Psoas muscle (tissue), 7 donors: ENCODE measurements at regions not wholly inside any gene's neighbourhood (a gene's known extent, or its start where the extent isn't known, plus 50 kb on each side); places are given as distances from the start of the nearest gene placed in this dataset.

Experiments used
- ATAC-seq, 4 donors: fragments of 200-7000 bp; cut with Tn5 transposase; one replicate each; pipeline ENCODE4 v1.9.1; 2020; ENCODE audit warnings: moderate library complexity in 3 of 4, mild to moderate bottlenecking in 2 of 4
- DNase-seq, 2 donors: peaks; one replicate each; pipeline ENCODE4 v3.0.0-alpha.2; 2020
- H3K27ac ChIP-seq: fragments of 200-600 bp; one replicate; pipeline ENCODE4 v1.8.0; 2022
- H3K27me3 ChIP-seq, 3 donors: fragments of 200-600 bp in 1 of 3; one replicate each; pipeline versions ENCODE4 v1.6.1 to v1.8.0; 2013 to 2022; ENCODE audit warnings: low read length in 2 of 3, mild to moderate bottlenecking in 2 of 3, moderate library complexity in 1 of 3; ENCODE audit not compliant: insufficient read depth in 3 of 3
- H3K36me3 ChIP-seq, 2 donors: fragments of 200-600 bp in 1 of 2; one replicate each; pipeline versions ENCODE4 v1.6.1 to v1.8.0; 2013 to 2022; ENCODE audit warnings: low read depth in 1 of 2, mild to moderate bottlenecking in 1 of 2, moderate library complexity in 1 of 2; ENCODE audit not compliant: insufficient read depth in 1 of 2
- H3K4me1 ChIP-seq: fragments of 200-600 bp; one replicate; pipeline ENCODE4 v1.8.0; 2022
- H3K4me3 ChIP-seq: fragments of 200-600 bp; one replicate; pipeline ENCODE4 v1.8.0; 2022; ENCODE audit warnings: mild to moderate bottlenecking
- H3K9me3 ChIP-seq: fragments of 200-600 bp; one replicate; pipeline ENCODE4 v1.8.0; 2022
- CTCF ChIP-seq: fragments of 200-600 bp; IDR thresholded peaks from one replicate; pipeline ENCODE4 v1.8.0; 2022; ENCODE audit warnings: antibody characterized with exemption
- WGBS, 3 donors: extraction: QIAGEN DNeasy Blood & Tissue Kit; methylation state at CpG; one replicate each; pipeline versions ENCODE4 v1.1.6 to v1.1.7; 2013; 5-methylcytosine and 5-hydroxymethylcytosine counted together
- intact Hi-C, 2 donors: fragments of 100-400 bp; cut with DNase I; formaldehyde crosslinking; loops; one replicate each; pipeline versions ENCODE4 v1.11.0 to v1.14.2; 2022
- donor health status: healthy with polysubstance abuse.
- donor health status: DM: no; HTN: no; CAD: no; lungs with moderate emphysema.
- donor health status: Bipolar disorder and iron deficiency.
- donor health status: healthy.
- donor health status: DM: yes; HTN: yes; CAD: no.
- donor health status: DM: no; HTN: no; CAD: no.
- donor health status: DM: yes; HTN: yes; CAD: no.

- no peak for TF ChIP-seq CTCF
- no peaks in the 10 kb centered on the region for H3K9me3 ChIP-seq
- 77 to 82% (median 79%) methylated on average over 5 of the region's 5 CpGs for WGBS, 3 donors
- H3K36me3 ChIP-seq, result no peaks in the 10 kb centered on the region
- H3K4me3 ChIP-seq, result no peak overlapping the region
- no peak for ATAC-seq
- H3K4me1 ChIP-seq, result no peaks in the 10 kb centered on the region
- no peak for DNase-seq
- intact Hi-C loops, result no loop called here
- no peak overlapping the region for H3K27ac ChIP-seq
- H3K27me3 ChIP-seq, result no peaks in the 10 kb centered on the region
Measured at GRCh38 chr18:51516478-51517038, 319.1 kb upstream of the MEX3C start.

DNA sequence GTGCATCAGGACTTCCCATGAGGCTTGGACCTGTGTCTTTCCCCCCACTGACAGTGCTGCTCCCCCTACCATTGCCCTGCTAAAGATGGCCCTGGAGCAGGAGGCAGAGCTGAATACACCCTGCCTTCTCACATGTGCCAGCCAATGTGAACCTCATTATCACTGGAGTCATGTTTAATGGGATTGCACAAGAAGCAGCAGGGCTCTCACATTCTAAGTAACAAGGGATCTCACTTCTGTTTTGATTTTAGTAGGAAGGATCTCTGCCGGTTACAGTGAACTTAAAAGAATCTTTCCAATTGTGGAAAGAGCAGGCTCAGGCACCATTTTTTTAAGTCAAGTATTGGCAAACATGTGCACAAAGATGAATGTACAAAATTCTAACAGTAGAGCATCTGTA lies 322.1 kb upstream of the MEX3C start:
- Histone ChIP-seq H3K27me3 (no peaks in the 10 kb centered on the region), H3K4me1 (no peaks in the 10 kb centered on the region), H3K9me3 (no peaks in the 10 kb centered on the region), H3K4me3 (no peak overlapping the region), H3K36me3 (no peaks in the 10 kb centered on the region), H3K27ac (no peak overlapping the region)
- intact Hi-C loops, result no loop called here
- TF ChIP-seq CTCF, result no peak
- DNase-seq, result no peak
- ATAC-seq, result no peak
- 34 to 45% (median 39%) methylated on average over 1 of the region's 1 CpG for WGBS, 3 donors

DNA sequence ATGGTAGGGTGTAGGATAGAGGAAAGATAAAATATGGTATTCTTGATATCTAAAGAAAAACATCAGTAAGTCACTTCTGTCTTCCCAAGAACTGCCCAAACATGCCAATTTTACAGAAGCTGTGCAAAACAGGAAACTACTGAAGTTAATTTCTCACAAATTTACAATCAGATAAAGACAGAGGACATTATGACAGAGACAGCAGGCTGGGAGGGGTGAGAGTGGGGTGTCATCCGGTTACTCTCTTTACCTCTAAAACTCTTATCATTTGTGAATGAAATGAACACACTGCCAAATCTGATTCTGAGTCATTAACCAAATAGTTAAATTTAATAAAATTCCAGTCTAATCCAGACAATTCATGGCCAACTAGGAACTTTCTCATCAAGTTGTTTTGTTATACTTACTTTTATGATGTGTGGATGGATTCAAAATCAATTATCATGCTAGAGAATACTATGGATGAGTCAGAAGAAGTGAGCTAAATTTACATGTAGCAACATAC lies 323.2 kb upstream of the MEX3C start:
- TF ChIP-seq CTCF, result no peak
- 79 to 84% (median 81%) methylated on average over 1 of the region's 1 CpG for WGBS, 3 donors
- Histone ChIP-seq H3K9me3 (no peaks in the 10 kb centered on the region), H3K27me3 (no peaks in the 10 kb centered on the region), H3K27ac (no peak overlapping the region), H3K36me3 (no peaks in the 10 kb centered on the region), H3K4me1 (no peaks in the 10 kb centered on the region), H3K4me3 (no peak overlapping the region)
- intact Hi-C loops, result no loop called here
- DNase-seq (no peak), ATAC-seq (no peak)

DNA sequence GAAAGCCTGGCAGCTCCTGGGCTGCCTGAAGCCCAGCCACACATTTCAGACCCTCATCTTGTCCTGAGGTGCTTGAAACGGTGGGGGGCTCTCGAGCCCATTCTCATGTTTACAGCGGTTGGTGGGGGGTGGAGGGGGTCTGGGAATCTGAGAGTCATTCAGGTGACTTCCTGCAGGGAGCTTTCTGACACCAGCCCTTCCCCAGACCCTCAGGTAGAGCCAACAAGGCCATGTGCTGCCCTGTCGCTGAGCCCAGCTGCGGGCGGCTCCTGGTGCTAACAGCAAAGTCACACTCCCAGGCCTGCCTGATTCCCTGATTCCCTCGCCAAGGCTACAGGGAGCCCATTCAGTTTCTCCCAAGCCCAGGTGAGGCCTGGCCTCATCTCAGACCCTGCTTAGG lies 324.9 kb upstream of the MEX3C start:
- Histone ChIP-seq H3K36me3 (no peaks in the 10 kb centered on the region), H3K27me3 (no peaks in the 10 kb centered on the region), H3K9me3 (no peaks in the 10 kb centered on the region), H3K4me3 (no peak overlapping the region), H3K27ac (no peak overlapping the region), H3K4me1 (no peaks in the 10 kb centered on the region)
- WGBS, 3 donors, result 63 to 77% (median 71%) methylated on average over 7 of the region's 7 CpGs
- DNase-seq, result no peak
- ATAC-seq, result no peak
- intact Hi-C loops, result no loop called here
- no peak for TF ChIP-seq CTCF

GRCh38 chr18:51522821-51523220 lies 325.3 kb upstream of the MEX3C start:
- no peak for ATAC-seq
- TF ChIP-seq CTCF, result no peak
- DNase-seq, result no peak
- no peaks in the 10 kb centered on the region for H3K27me3 ChIP-seq
- intact Hi-C loops, result no loop called here
- no peak overlapping the region for H3K27ac ChIP-seq
- no peaks in the 10 kb centered on the region for H3K9me3 ChIP-seq
- H3K36me3 ChIP-seq, result no peaks in the 10 kb centered on the region
- H3K4me1 ChIP-seq, result no peaks in the 10 kb centered on the region
- WGBS, 3 donors, result 87 to 89% (median 88%) methylated on average over 3 of the region's 3 CpGs
- no peak overlapping the region for H3K4me3 ChIP-seq
